Activated naive CD8-positive, alpha-beta T cell treated with anti-CD3 and anti-CD28 coated beads, Interleukin-2, amount 10 ng/mL, durations not matched to agents 7 days and 5 days (primary cell): ENCODE measurements at regions not wholly inside any gene's neighbourhood (a gene's known extent, or its start where the extent isn't known, plus 50 kb on each side); places are given as distances from the start of the nearest gene placed in this dataset.
"Not testable (repeated sequence)": the region's sequence is repeated elsewhere in the genome, so short reads cannot be mapped to it uniquely, and the experiment has no call there.

Experiments
- ATAC-seq: fragments of 150-1000 bp; cut with Tn5 transposase; one replicate; pipeline ENCODE4 v1.10.0; 2021; ENCODE audit warnings: low read depth, moderate library complexity
- POLR2A ChIA-PET: fragments of 350-600 bp; sonication (Branson Sonifier 250); formaldehyde crosslinking; loops from one replicate; lab custom pipeline; 2021; ENCODE audit warnings: antibody characterized with exemption; lab: Charles Lee
- DNase-seq: peaks from one replicate; pipeline ENCODE4 v3.0.0; 2021
- H3K27ac Mint-ChIP-seq: one replicate; pipeline ENCODE4 v1.8.0; 2022; ENCODE audit warnings: mild to moderate bottlenecking, mixed read lengths
- H3K27me3 Mint-ChIP-seq: one replicate; pipeline ENCODE4 v1.8.0; 2022; ENCODE audit warnings: mild to moderate bottlenecking, moderate library complexity, mixed read lengths
- H3K36me3 Mint-ChIP-seq: one replicate; pipeline ENCODE4 v1.8.0; 2021; ENCODE audit warnings: mild to moderate bottlenecking, mixed read lengths
- H3K4me1 Mint-ChIP-seq: one replicate; pipeline ENCODE4 v1.8.0; 2021; ENCODE audit warnings: mixed read lengths
- H3K4me3 Mint-ChIP-seq: one replicate; pipeline ENCODE4 v1.8.0; 2022; ENCODE audit warnings: mild to moderate bottlenecking, moderate library complexity, mixed read lengths
- H3K9me3 Mint-ChIP-seq: one replicate; pipeline ENCODE4 v1.8.0; 2021; ENCODE audit warnings: mixed read lengths

DNA sequence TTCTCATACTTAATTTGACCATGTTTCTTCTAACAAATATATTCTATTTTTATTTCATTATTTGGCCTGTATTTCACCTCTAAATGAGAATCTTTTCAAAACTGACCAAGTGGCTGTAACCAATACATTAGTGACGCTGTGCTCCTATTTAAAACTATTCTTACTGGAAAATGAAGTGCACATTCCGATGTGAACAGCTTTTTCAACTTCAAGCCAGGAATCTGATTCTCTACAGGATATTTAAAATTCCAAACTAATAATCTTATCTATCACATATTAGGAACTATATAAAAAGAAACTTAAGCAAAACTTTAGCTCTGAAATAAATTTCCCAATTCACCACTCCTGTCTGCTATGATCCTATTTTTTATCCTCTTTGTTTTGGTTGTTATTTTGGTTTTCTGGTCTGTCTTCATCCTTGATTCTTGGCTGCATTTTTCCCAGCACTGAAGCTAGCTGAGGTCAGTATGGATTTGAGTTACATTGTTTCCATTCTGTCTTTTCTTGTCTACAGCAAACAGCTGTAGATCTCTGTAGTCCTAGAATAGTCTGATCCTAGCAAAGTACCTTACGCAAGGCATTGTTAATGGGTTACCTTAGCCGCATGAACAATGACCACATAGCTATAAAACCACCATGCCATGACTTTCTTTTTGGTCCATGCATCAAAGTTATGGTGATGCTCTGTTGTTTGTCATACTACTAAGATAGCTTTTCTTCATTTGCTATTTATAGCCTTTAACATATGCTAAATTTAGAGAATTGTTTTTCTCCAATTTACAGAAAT lies 748.6 kb upstream of the SPRY2 start:
- Mint-ChIP-seq H3K27ac (no peak overlapping the region), H3K4me3 (no peak overlapping the region), H3K27me3 (no peaks in the 10 kb centered on the region), H3K36me3 (no peaks in the 10 kb centered on the region), H3K4me1 (no peaks in the 10 kb centered on the region), H3K9me3 (peaks cover 2% of the 10 kb centered on the region)
- DNase-seq, result no peak
- POLR2A ChIA-PET, result no interaction called here
- ATAC-seq, result no peak

DNA sequence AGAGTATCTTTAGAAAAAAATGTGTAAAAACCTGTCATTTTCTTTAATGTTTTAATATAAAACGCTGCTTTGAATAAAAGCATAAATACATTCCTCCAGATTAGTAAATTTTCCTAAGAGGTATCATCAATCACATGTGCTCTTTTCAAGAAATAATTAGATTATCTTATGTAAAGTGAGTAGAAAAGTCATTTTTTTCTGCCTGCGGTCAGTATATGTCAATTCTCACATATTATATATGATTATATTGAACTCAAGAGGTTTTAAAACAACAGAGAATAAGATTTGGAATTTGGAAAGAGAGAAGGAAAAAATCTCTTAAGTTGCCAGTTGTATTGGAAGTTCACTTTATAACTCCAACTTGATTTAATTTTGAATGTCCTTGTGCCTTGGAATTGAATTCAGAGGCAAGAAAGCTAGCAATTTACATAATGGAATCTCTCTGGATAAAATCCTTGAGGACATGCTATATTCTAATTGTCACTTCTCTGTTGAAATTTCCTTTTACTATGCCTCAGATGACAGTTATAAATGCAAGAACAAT lies 740.1 kb upstream of the SPRY2 start:
- Mint-ChIP-seq H3K27me3 (no peaks in the 10 kb centered on the region), H3K27ac (no peak overlapping the region), H3K4me1 (no peaks in the 10 kb centered on the region), H3K36me3 (no peaks in the 10 kb centered on the region), H3K4me3 (no peak overlapping the region), H3K9me3 (peaks cover 1% of the 10 kb centered on the region)
- DNase-seq (no peak), ATAC-seq (no peak)
- POLR2A ChIA-PET, result no interaction called here

DNA sequence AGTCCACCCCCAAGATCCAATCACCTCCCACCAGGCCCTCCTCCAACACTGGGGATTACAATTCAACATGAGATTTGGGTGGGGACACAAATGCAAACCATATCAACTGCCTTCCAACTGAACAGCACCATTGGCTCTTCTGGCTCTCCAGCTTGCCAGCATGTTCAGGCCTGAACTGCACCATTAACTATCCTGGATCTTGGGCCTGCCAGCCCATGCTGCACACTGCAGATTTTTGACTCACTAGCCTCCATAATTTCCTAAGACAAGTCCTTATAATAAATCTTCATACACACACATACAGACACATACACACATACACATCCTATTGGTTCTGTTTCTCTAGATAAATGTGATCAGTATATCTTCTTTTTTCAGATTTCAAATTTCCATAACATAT lies 737.1 kb upstream of the SPRY2 start:
- no peak overlapping the region for H3K27ac Mint-ChIP-seq
- no peaks in the 10 kb centered on the region for H3K4me1 Mint-ChIP-seq
- peaks cover 1% of the 10 kb centered on the region for H3K9me3 Mint-ChIP-seq
- no peaks in the 10 kb centered on the region for H3K36me3 Mint-ChIP-seq
- DNase-seq (no peak), ATAC-seq (no peak)
- no peak overlapping the region for H3K4me3 Mint-ChIP-seq
- POLR2A ChIA-PET, result no interaction called here
- H3K27me3 Mint-ChIP-seq, result no peaks in the 10 kb centered on the region

DNA sequence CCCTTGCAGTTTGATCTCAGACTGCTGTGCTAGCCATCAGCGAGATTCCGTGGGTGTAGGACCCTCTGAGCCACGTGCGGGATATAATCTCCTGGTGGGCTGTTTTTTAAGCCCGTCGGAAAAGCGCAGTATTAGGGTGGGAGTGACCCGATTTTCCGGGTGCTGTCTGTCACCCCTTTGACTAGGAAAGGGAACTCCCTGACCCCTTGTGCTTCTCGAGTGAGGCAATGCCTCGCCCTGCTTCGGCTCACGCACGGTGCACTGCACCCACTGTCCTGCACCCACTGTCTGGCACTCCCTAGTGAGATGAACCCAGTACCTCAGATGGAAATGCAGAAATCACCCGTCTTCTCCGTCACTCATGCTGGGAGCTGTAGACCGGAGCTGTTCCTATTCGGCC lies 728.9 kb upstream of the SPRY2 start:
- H3K27ac Mint-ChIP-seq, DNase-seq, POLR2A ChIA-PET, H3K27me3 Mint-ChIP-seq, H3K4me3 Mint-ChIP-seq, H3K4me1 Mint-ChIP-seq, ATAC-seq, H3K36me3 Mint-ChIP-seq, H3K9me3 Mint-ChIP-seq: not testable (repeated sequence)

DNA sequence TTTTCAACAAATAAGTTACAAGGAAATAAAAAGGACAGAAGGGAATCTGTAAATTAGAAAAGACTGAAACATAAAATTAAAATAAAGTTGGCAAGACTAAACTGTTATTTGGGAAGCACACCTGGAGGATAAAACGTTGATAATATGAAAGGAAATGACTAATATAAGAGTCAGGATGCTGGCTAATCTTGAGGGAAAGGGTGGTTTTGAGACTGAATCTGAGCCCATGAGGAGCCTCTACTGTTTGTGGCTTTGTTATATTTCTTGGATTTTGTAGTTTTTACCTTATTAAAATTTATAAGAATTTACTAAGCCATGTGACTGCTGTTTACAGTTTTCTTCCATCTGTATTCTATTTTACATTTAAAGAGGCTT lies 718.0 kb upstream of the SPRY2 start:
- no peaks in the 10 kb centered on the region for H3K27me3 Mint-ChIP-seq
- H3K4me3 Mint-ChIP-seq, result no peak overlapping the region
- H3K4me1 Mint-ChIP-seq, result no peaks in the 10 kb centered on the region
- H3K27ac Mint-ChIP-seq, result no peak overlapping the region
- DNase-seq (no peak), ATAC-seq (no peak)
- H3K36me3 Mint-ChIP-seq, result no peaks in the 10 kb centered on the region
- POLR2A ChIA-PET, result no interaction called here
- H3K9me3 Mint-ChIP-seq, result no peaks in the 10 kb centered on the region

DNA sequence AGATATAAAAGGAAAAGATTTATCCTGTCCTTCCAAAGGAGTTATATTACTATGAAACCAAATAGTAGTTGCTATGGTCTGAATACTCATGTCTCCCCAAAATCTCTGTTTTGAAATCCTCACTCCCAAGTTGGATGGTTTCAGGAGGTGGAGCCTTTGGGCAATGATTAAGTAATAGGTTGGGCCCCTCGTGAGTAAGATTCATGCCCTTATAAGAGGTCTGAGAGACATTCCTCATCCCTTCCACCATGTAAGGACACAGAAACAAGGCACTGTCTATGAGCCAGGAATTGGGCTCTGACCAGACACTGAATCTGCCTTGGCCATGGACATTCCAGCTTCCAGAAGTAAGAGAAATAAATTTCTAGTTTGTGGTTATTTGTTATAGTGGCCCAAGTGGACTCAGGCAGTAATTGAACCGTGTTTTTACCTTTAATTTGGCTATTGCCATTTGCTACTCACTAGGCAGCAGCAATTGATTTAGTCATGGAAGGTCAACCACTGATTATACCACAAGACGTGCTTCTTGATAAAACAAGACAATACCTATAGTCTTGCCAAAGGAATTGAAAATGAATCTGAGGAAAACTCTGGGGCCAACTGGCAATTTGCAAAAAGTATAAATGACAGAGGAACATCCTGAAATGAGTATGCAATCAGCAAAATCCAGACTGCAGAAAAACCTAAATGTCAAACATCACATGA lies 717.4 kb upstream of the SPRY2 start:
- no peaks in the 10 kb centered on the region for H3K27me3 Mint-ChIP-seq
- H3K4me3 Mint-ChIP-seq, result no peak overlapping the region
- no peaks in the 10 kb centered on the region for H3K4me1 Mint-ChIP-seq
- no peaks in the 10 kb centered on the region for H3K36me3 Mint-ChIP-seq
- H3K9me3 Mint-ChIP-seq, result no peaks in the 10 kb centered on the region
- POLR2A ChIA-PET, result no interaction called here
- H3K27ac Mint-ChIP-seq, result no peak overlapping the region
- ATAC-seq (no peak), DNase-seq (no peak)

DNA sequence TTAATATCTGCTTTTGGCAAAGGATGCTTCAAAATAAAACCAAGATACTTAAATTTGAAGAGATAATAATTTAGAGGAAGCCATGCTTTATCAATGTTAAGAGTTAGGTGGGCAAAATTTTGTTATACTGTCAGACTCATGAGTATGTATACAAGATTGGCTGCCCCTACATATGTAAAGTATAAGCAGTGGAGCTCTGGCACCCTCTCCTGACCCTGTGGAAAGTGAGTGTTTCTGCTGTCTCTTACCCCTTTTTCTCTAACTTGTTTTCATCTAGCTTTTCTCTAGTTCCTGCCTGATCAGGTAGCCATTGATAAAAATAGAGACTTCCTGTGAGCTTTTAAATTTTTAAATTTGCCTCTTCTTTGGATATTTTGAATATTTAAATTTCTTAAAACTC lies 710.9 kb upstream of the SPRY2 start:
- ATAC-seq (no peak), DNase-seq (no peak)
- H3K27me3 Mint-ChIP-seq, result no peaks in the 10 kb centered on the region
- H3K36me3 Mint-ChIP-seq, result no peaks in the 10 kb centered on the region
- POLR2A ChIA-PET, result no interaction called here
- no peaks in the 10 kb centered on the region for H3K4me1 Mint-ChIP-seq
- no peaks in the 10 kb centered on the region for H3K9me3 Mint-ChIP-seq
- no peak overlapping the region for H3K27ac Mint-ChIP-seq
- no peak overlapping the region for H3K4me3 Mint-ChIP-seq

DNA sequence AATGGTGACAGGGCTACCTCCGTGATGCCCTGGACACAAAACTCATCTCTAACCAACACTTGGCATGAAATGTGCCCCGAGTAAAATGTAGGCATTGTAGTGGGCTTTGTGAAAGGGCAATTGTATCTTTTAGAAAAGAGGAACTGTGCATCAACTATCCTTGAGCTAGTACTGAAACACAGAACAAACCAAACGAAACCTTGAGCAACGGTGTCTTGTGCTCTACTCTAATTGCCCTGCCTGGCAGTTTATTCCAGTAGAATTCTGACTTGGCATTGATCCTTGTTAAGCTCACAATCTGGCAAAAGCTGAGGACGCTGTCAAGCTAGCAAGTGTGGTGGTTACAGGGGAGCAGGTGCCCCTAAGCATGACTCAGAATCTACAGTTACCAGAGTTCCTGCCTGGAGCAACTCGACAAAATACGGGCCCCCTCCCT lies 707.1 kb upstream of the SPRY2 start:
- Mint-ChIP-seq H3K27ac (no peak overlapping the region), H3K36me3 (no peaks in the 10 kb centered on the region), H3K4me1 (no peaks in the 10 kb centered on the region), H3K4me3 (no peak overlapping the region), H3K27me3 (no peaks in the 10 kb centered on the region), H3K9me3 (no peaks in the 10 kb centered on the region)
- DNase-seq (no peak), ATAC-seq (no peak)
- POLR2A ChIA-PET, result no interaction called here

DNA sequence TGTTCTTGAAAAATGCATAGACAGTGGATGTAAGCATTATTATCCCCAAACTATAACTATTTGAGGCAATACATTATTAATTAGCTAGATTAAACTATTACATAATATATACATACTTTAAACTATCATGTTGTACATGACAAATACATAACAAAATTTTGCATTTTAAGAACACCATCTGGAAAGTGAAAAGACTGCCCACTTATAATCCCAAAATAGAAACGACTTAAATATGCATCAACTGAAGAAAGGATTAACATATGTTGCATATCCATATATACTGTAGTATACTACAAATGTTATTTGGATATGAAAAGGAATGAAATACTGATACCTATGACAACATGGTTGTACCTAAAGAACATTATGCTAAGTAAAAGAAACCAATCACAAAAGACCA lies 700.8 kb upstream of the SPRY2 start:
- ATAC-seq (no peak), DNase-seq (no peak)
- Mint-ChIP-seq H3K9me3 (peaks cover 3% of the 10 kb centered on the region), H3K4me3 (no peak overlapping the region), H3K36me3 (no peaks in the 10 kb centered on the region), H3K27me3 (no peaks in the 10 kb centered on the region), H3K4me1 (no peaks in the 10 kb centered on the region), H3K27ac (no peak overlapping the region)
- POLR2A ChIA-PET, result no interaction called here

DNA sequence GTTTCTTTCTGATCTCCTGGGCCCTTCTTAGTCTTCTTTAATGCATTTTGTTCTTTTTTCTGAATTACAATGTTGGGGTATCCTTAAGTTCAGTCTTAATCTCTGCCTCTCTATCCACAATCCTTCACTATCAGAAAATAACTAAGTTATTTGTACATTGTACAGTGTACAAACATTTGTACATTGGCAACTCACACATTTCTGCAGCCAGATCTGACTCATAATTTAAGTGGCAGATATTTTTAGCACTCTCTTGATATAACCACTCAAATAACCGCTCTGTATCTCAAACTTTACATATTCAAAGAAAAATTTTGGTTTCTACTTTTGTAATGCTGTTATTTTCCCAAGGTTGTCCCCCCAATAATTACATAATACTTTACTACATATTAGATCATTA lies 691.1 kb upstream of the SPRY2 start:
- POLR2A ChIA-PET, result no interaction called here
- ATAC-seq (no peak), DNase-seq (no peak)
- Mint-ChIP-seq H3K27me3 (no peaks in the 10 kb centered on the region), H3K4me1 (no peaks in the 10 kb centered on the region), H3K4me3 (no peak overlapping the region), H3K36me3 (no peaks in the 10 kb centered on the region), H3K27ac (no peak overlapping the region), H3K9me3 (peaks cover 2% of the 10 kb centered on the region)

DNA sequence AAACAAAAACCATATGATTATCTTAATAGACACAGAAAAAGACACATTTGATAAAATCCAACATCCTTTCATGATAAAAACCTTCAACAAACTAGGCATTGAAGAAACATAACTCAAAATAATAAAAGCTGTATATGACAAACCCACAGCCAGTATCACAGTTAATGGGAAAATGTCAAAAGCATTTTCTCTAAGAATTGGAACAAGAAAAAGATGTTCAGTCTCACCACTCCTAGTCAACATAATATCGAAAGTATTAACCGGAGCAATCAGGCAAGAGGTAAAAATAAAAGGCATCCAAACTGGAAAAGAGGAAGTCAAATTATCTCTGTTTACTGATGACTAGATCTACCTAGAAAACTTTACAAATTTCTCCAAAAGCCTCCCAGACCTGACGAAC lies 684.2 kb upstream of the SPRY2 start:
- Mint-ChIP-seq H3K4me3 (no peak overlapping the region), H3K9me3 (peaks cover 4% of the 10 kb centered on the region), H3K36me3 (no peaks in the 10 kb centered on the region), H3K4me1 (no peaks in the 10 kb centered on the region), H3K27ac (no peak overlapping the region), H3K27me3 (no peaks in the 10 kb centered on the region)
- POLR2A ChIA-PET, result no interaction called here
- ATAC-seq (no peak), DNase-seq (no peak)

DNA sequence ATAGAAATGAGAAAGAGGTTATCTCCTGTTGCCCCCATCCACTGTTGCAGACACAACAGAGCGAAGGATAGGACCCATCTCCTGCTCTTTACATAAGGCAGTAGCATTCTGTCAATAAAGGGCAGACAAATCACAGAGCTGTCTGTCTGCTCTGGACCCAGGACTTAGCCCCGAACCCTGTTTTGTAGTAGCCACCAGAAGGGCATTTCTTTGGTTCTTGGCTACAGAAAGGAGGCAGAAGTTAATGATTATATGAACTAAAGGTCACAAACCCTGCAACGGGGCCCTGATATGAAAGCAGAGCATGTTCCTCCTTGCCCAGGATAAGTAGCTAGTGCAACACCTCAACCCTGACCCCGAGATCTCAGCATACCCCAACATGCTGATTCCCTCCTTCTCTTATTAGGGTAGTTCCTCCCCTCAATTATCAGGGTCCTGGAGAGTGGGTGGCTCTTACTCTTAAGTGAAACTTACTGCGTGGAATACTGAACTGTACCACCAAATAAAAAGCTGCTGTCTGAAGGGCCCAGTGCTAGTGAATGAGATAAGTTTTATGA lies 680.4 kb upstream of the SPRY2 start:
- Mint-ChIP-seq H3K27me3 (no peaks in the 10 kb centered on the region), H3K9me3 (peaks cover 4% of the 10 kb centered on the region), H3K27ac (no peak overlapping the region), H3K4me1 (no peaks in the 10 kb centered on the region), H3K36me3 (no peaks in the 10 kb centered on the region), H3K4me3 (no peak overlapping the region)
- ATAC-seq (no peak), DNase-seq (no peak)
- POLR2A ChIA-PET, result no interaction called here

DNA sequence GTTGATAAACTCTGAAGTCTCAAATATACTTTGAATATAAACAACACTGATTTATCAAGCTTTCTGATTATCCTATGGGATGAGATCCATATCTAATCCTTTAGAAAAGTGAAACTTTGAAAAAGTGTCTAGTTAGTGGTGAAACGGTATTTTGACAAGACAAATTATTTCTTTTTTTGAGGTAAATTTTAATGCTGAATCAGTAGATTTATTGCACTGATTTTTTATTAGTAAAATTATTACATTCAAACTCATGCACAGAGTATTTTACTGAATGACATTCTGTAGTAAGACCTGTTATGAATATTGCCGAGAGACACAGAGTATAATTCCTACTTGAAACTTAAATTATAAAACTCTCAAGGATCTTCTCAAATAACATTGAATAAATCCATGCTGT lies 679.1 kb upstream of the SPRY2 start:
- Mint-ChIP-seq H3K27me3 (no peaks in the 10 kb centered on the region), H3K36me3 (no peaks in the 10 kb centered on the region), H3K9me3 (peaks cover 4% of the 10 kb centered on the region), H3K27ac (no peak overlapping the region), H3K4me1 (no peaks in the 10 kb centered on the region), H3K4me3 (no peak overlapping the region)
- POLR2A ChIA-PET, result no interaction called here
- ATAC-seq (no peak), DNase-seq (no peak)

DNA sequence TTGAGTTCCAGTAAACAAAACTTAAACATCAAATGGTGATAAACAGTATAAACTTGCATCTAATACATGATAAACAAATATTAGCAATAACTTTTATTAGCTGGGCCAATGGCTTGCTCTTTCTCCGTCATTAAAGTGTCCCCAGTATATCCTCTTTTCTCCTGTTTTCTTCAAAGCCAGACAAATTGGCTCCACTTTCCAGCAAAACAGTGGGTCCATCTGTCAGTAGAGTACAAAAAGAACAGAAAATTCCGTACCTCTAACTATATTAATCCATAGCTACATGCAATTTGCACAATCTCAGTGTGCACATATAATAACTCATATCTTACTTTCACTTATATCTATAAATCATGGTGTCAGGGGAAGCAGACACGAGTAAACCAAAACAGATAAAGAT lies 678.0 kb upstream of the SPRY2 start:
- no peaks in the 10 kb centered on the region for H3K27me3 Mint-ChIP-seq
- H3K36me3 Mint-ChIP-seq, result no peaks in the 10 kb centered on the region
- no peak overlapping the region for H3K27ac Mint-ChIP-seq
- DNase-seq (no peak), ATAC-seq (no peak)
- no peaks in the 10 kb centered on the region for H3K4me1 Mint-ChIP-seq
- H3K4me3 Mint-ChIP-seq, result no peak overlapping the region
- H3K9me3 Mint-ChIP-seq, result peaks cover 4% of the 10 kb centered on the region
- POLR2A ChIA-PET, result no interaction called here
